OCI-LY1 (cell line): ENCODE measurements at regions not wholly inside any gene's neighbourhood (a gene's known extent, or its start where the extent isn't known, plus 50 kb on each side); places are given as distances from the start of the nearest gene placed in this dataset.

ENCODE experiments used
- CTCF ChIP-seq: fragments of 200-600 bp; sonication (generic), shearing (Covaris generic); IDR thresholded peaks from 2 replicates; pipeline ENCODE4 v1.5.1; 2017; ENCODE audit warnings: mild to moderate bottlenecking, antibody characterized with exemption, low read length, moderate library complexity, mixed read lengths
- EZH2 ChIP-seq: fragments of 200-600 bp; sonication (generic), shearing (Covaris generic); IDR thresholded peaks from 2 replicates; pipeline ENCODE4 v1.8.0; 2017; ENCODE audit warnings: borderline replicate concordance, mixed run types, mild to moderate bottlenecking, antibody characterized with exemption, low read length, moderate library complexity, mixed read lengths

DNA sequence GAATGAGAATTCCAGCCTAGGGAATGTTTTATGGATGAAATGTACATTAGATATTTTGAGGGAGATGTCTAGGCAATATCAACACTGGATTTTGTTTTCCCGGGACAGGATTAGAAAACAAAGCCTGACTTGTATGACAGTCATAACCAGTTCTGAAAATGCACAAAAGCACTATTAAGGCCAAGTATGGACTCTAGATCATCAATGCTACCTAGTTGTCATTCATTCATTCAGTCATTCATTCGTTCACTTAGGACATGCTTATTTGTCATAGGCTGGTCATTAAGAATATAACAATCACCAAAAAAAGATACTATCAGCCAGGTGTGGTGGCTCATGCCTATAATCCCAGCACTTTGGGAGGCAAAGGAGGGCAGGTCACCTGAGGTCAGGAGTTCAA, 511.2 kb downstream of the CMPK2 start:
- TF ChIP-seq CTCF (no peak), EZH2 (no peak)
